Endothelial cell (in vitro differentiated cells): ENCODE measurements at regions not wholly inside any gene's neighbourhood (a gene's known extent, or its start where the extent isn't known, plus 50 kb on each side); places are given as distances from the start of the nearest gene placed in this dataset.

Source experiments
- DNase-seq: peaks from one replicate; pipeline ENCODE4 v3.0.0; 2021; ENCODE audit warnings: low spot score
- H3K27ac Mint-ChIP-seq: one replicate; pipeline ENCODE4 v1.8.0; 2021; ENCODE audit warnings: mixed read lengths, inconsistent platforms; ENCODE audit not compliant: unreplicated experiment
- H3K27me3 Mint-ChIP-seq: one replicate; pipeline ENCODE4 v1.8.0; 2021; ENCODE audit warnings: mild to moderate bottlenecking, moderate library complexity, mixed read lengths, inconsistent platforms; ENCODE audit not compliant: unreplicated experiment
- H3K36me3 Mint-ChIP-seq: one replicate; pipeline ENCODE4 v1.8.0; 2021; ENCODE audit warnings: mild to moderate bottlenecking, low read depth, mixed read lengths, inconsistent platforms; ENCODE audit not compliant: unreplicated experiment
- H3K4me1 Mint-ChIP-seq: one replicate; pipeline ENCODE4 v1.8.0; 2021; ENCODE audit warnings: mild to moderate bottlenecking, mixed read lengths, inconsistent platforms; ENCODE audit not compliant: unreplicated experiment
- H3K4me3 Mint-ChIP-seq: one replicate; pipeline ENCODE4 v1.8.0; 2021; ENCODE audit warnings: mild to moderate bottlenecking, mixed read lengths, inconsistent platforms; ENCODE audit not compliant: unreplicated experiment
- H3K9me3 Mint-ChIP-seq: one replicate; pipeline ENCODE4 v1.8.0; 2021; ENCODE audit warnings: mixed read lengths, inconsistent platforms; ENCODE audit not compliant: unreplicated experiment
- TF ChIP-seq, protein P1 (sequence below): fragments of 200-600 bp; sonication (generic); IDR thresholded peaks from one replicate; pipeline ENCODE4 v1.5.0; 2021; ENCODE audit warnings: antibody characterized with exemption; ENCODE audit not compliant: unreplicated experiment

DNA sequence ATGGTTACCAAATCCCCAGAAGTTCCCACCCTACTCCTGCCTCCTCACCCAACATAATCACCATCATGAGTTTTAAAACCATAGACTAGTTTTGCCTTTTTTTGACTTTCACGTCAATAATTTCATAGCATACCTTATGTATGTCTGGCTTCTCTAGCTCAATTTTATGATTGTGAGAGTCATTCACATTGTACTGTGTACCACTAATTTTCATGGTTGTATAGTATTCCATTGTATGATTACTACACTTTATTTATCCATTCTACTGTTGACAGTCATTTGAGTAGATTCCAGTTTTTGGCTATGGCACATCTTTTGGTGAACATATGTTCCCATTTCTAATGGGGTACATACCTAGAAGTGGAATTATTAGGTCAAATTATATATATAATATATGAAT is 195.3 kb upstream of the TCF21 start:
- Mint-ChIP-seq H3K36me3 (no peaks in the 10 kb centered on the region), H3K9me3 (no peaks in the 10 kb centered on the region), H3K4me3 (no peak overlapping the region), H3K27me3 (peaks cover 2% of the 10 kb centered on the region), H3K4me1 (no peaks in the 10 kb centered on the region), H3K27ac (no peak overlapping the region)
- TF ChIP-seq, protein P1, sequence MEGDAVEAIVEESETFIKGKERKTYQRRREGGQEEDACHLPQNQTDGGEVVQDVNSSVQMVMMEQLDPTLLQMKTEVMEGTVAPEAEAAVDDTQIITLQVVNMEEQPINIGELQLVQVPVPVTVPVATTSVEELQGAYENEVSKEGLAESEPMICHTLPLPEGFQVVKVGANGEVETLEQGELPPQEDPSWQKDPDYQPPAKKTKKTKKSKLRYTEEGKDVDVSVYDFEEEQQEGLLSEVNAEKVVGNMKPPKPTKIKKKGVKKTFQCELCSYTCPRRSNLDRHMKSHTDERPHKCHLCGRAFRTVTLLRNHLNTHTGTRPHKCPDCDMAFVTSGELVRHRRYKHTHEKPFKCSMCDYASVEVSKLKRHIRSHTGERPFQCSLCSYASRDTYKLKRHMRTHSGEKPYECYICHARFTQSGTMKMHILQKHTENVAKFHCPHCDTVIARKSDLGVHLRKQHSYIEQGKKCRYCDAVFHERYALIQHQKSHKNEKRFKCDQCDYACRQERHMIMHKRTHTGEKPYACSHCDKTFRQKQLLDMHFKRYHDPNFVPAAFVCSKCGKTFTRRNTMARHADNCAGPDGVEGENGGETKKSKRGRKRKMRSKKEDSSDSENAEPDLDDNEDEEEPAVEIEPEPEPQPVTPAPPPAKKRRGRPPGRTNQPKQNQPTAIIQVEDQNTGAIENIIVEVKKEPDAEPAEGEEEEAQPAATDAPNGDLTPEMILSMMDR = no peak
- DNase-seq = no peak

DNA sequence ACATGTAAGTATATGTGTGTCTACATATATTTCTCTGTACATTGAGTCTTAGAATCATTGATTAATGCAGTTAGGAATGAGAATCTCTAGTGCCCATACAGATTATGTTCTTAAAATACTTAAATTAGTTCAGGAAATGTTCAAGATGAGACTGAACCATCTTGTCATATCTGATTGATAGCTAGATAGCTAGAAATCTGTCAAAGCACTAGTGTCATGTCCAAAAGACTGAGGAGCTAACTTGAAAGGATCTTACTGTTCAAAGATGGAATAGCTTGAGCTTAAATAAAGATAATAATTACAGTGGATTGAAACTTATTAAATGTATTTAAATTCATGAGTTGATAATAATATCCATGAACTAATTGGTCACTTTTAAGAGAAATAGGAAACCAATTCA is 191.7 kb upstream of the TCF21 start:
- no peaks in the 10 kb centered on the region for H3K9me3 Mint-ChIP-seq
- TF ChIP-seq, protein P1 = no peak
- peaks cover 3% of the 10 kb centered on the region for H3K27me3 Mint-ChIP-seq
- no peaks in the 10 kb centered on the region for H3K36me3 Mint-ChIP-seq
- H3K27ac Mint-ChIP-seq = no peak overlapping the region
- no peak overlapping the region for H3K4me3 Mint-ChIP-seq
- no peaks in the 10 kb centered on the region for H3K4me1 Mint-ChIP-seq
- no peak for DNase-seq

DNA sequence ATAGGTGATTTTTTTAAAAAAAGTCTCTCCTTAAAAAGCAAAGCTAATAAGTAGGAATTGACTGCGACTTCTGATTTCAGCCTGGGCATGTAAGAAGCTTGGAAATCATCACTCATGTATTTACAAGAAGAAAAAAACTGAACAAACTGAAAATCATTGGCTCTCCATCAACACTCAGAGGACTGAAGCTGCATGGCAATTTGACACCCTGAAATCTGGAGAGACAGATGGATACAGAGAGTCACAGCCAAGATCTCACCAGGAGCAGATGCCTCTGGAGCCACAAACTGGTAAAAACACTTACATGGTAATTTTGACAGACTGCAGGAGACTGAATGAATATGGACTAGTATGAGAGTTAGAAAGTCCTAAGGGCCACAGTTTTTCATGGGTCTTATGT is 191.2 kb upstream of the TCF21 start:
- Mint-ChIP-seq H3K4me3 (no peak overlapping the region), H3K27ac (no peak overlapping the region), H3K4me1 (no peaks in the 10 kb centered on the region)

DNA sequence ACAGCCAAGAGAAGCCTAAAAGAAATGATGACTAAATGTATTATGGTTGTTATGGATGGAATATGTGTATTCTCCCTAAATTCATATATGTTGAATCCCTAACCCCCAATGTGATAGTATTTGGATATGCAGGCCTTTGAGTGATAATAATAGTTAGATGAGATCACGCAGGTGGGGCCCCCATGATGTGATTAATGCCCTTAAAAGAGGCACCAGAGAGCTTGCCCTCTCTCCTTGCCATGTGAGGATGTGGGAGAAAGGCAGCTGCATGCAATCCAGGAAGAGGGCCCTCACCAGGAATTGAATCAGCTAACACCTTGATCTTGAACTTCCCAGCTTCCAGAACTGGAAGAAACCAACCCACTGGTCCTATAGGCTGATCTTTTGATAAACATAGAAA is 190.6 kb upstream of the TCF21 start:
- Mint-ChIP-seq H3K36me3 (no peaks in the 10 kb centered on the region), H3K4me3 (no peak overlapping the region), H3K9me3 (no peaks in the 10 kb centered on the region), H3K27me3 (peaks cover 4% of the 10 kb centered on the region), H3K4me1 (no peaks in the 10 kb centered on the region), H3K27ac (no peak overlapping the region)
- TF ChIP-seq, protein P1 = no peak
- DNase-seq = no peak

More for the DNA sequence above, 191.2 kb upstream of the TCF21 start:
- TF ChIP-seq, protein P1 = no peak
- H3K27me3 Mint-ChIP-seq = peaks cover 4% of the 10 kb centered on the region
- no peaks in the 10 kb centered on the region for H3K9me3 Mint-ChIP-seq
- no peak for DNase-seq
- no peaks in the 10 kb centered on the region for H3K36me3 Mint-ChIP-seq

DNA sequence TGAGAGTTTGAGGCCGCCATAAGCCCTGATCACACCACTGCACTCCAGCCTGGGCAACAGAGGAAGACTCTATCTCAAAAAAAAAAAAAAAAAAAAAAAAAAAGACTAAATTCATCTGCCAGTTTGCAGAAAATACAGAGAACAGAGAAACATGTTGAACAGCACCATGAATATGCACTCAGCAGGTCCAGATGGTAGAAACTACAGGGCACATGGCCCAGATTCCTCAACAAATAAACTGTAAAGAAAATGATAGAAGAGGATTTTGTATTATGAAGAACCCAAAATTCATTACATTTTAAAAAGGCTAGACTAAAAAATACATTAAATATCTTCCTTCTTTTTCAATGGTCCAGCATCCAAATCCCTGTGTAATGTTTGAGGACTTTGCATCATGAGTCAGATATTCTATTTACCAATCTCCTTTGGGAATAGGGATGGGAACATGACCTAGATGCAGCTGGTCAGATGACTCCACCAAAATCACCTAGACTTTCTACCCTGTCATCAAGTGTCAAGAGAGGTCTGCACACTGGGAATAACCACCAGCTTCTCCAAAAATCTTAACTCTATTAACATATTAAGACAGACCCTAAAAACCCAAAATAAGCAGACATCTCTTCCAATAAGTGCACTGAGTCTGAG is 189.1 kb upstream of the TCF21 start:
- Mint-ChIP-seq H3K27ac (no peak overlapping the region), H3K27me3 (peaks cover 4% of the 10 kb centered on the region), H3K4me1 (no peaks in the 10 kb centered on the region), H3K36me3 (no peaks in the 10 kb centered on the region), H3K4me3 (no peak overlapping the region), H3K9me3 (no peaks in the 10 kb centered on the region)
- TF ChIP-seq, protein P1 = no peak
- DNase-seq = no peak
